NCI-H524 (cell line): ENCODE measurements at regions not wholly inside any gene's neighbourhood (a gene's known extent, or its start where the extent isn't known, plus 50 kb on each side); places are given as distances from the start of the nearest gene placed in this dataset.
A peak's percentile ranks its signal among the peaks of the same experiment; 100 is the strongest.

ENCODE experiments used
- DNase-seq, 2 experiments: peaks; one replicate each; lab custom pipeline; 2025; lab: John Stamatoyannopoulos, UW

GRCh38 chr7:98040626-98041360 lies 50.8 kb upstream of the OCM2 start:
- no peak for DNase-seq

GRCh38 chr7:98046816-98047215 lies 56.8 kb upstream of the OCM2 start:
- DNase-seq, result no peak

- no peak for DNase-seq
Observed at GRCh38 chr7:98049034-98049433, 57.6 kb upstream of the LMTK2 start.

- DNase-seq, result peak; percentile 64 to 87
Observed at GRCh38 chr7:98051118-98051744, 55.4 kb upstream of the LMTK2 start.

- DNase-seq, result no peak
Observed at GRCh38 chr7:98054585-98054984, 52.1 kb upstream of the LMTK2 start.

GRCh38 chr7:98056580-98056979 lies 50.1 kb upstream of the LMTK2 start:
- DNase-seq, result no peak
